Skeletal muscle satellite cell (primary cell): ENCODE measurements at regions not wholly inside any gene's neighbourhood (a gene's known extent, or its start where the extent isn't known, plus 50 kb on each side); places are given as distances from the start of the nearest gene placed in this dataset.

Experiments used
- H3K27me3 ChIP-seq: 2 replicates; pipeline ENCODE4 v1.7.0; 2013; ENCODE audit warnings: low read length; ENCODE audit not compliant: control insufficient read depth, insufficient read depth
- H3K36me3 ChIP-seq: 2 replicates; pipeline ENCODE4 v1.7.0; 2013; ENCODE audit warnings: mild to moderate bottlenecking, control low read depth, low read length; ENCODE audit not compliant: insufficient read depth
- H3K4me1 ChIP-seq: 2 replicates; pipeline ENCODE4 v1.7.0; 2013; ENCODE audit warnings: low read length; ENCODE audit not compliant: control insufficient read depth, insufficient read depth
- H3K4me2 ChIP-seq: 2 replicates; pipeline ENCODE4 v1.7.0; 2013; ENCODE audit warnings: mild to moderate bottlenecking, low read length
- H3K4me3 ChIP-seq: 2 replicates; pipeline ENCODE4 v1.7.0; 2013; ENCODE audit warnings: low read length
- H3K9ac ChIP-seq: 2 replicates; pipeline ENCODE4 v1.7.0; 2013; ENCODE audit warnings: mild to moderate bottlenecking, low read depth, low read length, moderate library complexity
- H3K9me3 ChIP-seq: replicated peaks from 2 replicates; pipeline ENCODE4 v1.7.0; 2013; ENCODE audit warnings: mild to moderate bottlenecking, control low read depth, low read length

DNA sequence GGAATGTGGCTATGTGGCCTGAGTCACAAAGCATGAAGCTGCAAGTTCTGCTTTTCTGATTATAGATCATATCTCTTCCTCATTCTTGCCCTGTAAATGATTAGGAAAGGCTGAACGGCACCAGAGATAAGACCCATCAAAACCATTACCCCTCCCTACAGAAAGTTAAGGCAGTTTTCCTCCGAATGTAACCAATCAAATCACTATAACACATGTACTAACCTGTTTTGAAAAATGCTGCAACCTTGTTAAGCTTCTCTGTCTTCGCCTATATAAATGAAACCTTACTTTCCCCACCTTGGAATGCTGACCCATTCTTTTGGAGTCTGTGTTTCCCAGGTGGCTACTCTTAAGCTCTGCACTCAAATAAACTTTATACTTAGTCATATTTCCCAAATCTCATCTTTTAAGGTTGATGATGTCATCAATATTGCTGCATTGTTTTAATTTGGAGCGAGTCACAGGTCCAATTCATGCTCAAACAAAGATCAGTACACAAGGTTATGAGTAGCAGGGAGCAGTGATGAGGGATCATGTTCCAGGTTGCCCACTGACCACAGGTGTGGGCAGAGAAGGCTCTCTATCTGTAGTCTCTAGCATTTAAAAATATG is 662.3 kb downstream of the IRS1 start:
- H3K4me1 ChIP-seq = peaks cover 4% of the 10 kb centered on the region
- no peaks in the 10 kb centered on the region for H3K27me3 ChIP-seq
- no peak overlapping the region for H3K9ac ChIP-seq
- no peaks in the 10 kb centered on the region for H3K9me3 ChIP-seq
- H3K4me2 ChIP-seq = no peak overlapping the region
- no peak overlapping the region for H3K4me3 ChIP-seq
- no peaks in the 10 kb centered on the region for H3K36me3 ChIP-seq

DNA sequence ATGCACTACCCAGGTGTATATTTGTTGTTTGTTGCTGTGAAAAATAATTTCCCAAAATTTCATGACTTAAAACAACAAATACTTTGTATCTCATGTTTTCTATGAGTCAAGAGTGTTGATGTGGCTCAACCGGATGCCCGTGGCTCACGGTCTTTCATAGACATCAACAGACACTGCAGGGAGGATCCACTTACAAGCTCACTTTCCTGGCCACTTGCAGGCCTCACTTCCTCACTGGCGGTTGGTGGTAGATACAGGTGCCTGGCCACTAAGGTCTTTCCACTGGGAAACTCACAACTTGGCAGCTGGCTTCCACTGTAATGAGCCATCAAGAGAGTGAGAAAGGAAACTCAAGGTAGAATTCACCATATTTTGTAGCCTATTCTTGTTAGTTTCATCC is 662.9 kb downstream of the IRS1 start:
- no peak overlapping the region for H3K9ac ChIP-seq
- H3K4me3 ChIP-seq = no peak overlapping the region
- peaks cover 4% of the 10 kb centered on the region for H3K4me1 ChIP-seq

DNA sequence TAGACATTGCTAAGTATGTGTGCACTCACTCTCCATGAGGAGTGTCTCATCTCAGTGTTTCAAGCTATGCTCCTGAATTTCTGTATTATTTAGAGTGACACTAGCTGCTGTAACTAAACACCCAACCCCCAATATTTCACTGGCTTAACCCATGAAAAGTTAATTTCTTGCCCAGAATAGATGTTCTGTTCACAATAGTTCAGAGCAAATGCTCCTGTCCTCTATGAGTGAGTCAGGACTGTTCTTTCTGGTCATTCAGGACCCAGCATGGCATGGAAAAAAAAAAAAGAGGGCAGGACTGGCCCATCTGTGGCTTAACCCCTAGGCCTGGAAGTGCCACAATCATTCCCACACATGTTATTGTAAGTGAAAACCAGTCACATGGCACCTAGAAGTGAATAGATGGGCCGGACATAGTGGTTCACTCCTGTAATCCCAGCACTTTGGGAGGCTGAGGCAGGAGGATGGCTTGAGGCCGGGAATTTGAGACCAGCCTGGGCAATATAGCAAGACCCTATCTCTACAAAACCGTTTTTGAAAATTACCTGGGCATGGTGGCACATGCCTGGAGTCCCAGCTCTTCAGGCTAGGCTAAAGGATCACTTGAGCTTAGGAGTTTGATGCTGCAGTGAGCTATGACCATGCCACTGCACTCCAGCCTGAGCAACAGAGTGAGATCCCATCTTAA is 663.6 kb downstream of the IRS1 start:
- Histone ChIP-seq H3K4me2 (no peak overlapping the region), H3K27me3 (no peaks in the 10 kb centered on the region), H3K4me1 (peaks cover 4% of the 10 kb centered on the region), H3K4me3 (no peak overlapping the region), H3K9ac (no peak overlapping the region), H3K36me3 (no peaks in the 10 kb centered on the region), H3K9me3 (no peaks in the 10 kb centered on the region)

More for the DNA sequence above, 662.9 kb downstream of the IRS1 start:
- Histone ChIP-seq H3K9me3 (no peaks in the 10 kb centered on the region), H3K27me3 (no peaks in the 10 kb centered on the region), H3K4me2 (no peak overlapping the region), H3K36me3 (no peaks in the 10 kb centered on the region)

DNA sequence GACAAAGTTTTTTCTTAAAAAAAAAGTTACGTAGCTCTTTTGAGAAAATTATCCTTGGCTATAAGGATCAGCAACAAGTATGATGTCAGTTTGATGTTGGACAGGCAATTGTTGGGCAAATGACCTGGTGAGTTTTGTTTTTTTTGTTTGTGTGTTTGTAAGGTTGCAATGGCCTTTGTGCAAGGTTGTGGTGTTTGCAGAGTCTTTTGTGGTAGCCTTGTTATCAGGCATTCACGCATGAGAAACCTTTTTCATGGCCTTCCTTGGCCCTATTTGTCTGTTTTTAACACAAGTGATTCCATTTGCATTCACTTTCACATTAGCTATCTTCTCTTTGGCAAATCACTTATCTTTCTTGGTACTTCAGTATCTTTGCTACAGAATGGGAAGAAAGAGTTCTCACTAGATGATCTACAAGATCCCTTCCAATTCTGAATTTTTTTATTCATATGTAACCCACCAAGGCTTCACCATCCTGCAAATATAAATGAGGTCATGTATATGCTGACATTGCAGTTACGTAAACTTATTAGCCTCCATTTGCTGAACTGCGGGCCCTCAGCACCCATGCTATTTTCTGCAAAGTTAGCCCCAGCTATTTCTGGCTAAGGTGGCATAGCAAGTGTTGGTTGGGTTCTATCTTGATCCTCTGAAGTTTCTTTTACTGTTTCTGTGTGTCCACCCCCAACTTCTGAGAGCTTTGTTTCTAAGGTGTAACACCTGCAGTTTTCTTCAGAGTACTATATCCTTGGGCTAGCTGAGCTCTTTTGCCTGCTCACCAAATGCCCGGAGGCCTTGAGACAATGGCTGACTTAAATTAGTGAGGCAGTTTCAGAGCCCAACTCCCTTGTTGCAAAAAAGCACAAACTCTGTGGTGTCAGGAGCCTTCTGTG is 667.1 kb downstream of the IRS1 start:
- Histone ChIP-seq H3K4me1 (peaks cover 4% of the 10 kb centered on the region), H3K9me3 (no peaks in the 10 kb centered on the region)

DNA sequence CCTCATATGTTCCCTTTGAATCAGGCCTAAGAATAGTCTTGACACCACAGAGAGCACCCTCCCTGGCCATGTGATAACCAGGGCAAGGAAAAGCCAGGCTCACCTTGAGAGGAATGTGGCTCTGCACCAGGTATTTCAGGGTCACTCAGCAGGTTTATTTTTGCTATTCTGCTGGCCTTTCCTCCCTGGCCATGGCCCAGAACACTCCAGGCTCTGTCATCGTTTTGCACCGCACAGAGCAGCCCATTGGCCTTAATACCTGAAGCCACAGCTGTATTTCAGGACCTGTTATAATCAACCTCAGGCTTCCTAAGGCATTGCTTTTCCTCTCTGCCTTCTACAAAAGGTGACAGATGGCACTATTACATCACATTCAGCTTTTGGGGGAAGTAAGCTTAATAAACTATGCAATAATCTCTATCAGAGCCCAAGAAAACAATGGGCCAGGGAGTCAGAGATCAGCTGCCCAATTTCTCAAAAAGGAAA is 668.3 kb downstream of the IRS1 start:
- H3K4me1 ChIP-seq = no peaks in the 10 kb centered on the region
- H3K36me3 ChIP-seq = no peaks in the 10 kb centered on the region
- no peaks in the 10 kb centered on the region for H3K9me3 ChIP-seq
- no peak overlapping the region for H3K4me2 ChIP-seq
- H3K4me3 ChIP-seq = no peak overlapping the region
- H3K9ac ChIP-seq = no peak overlapping the region
- H3K27me3 ChIP-seq = no peaks in the 10 kb centered on the region

More for the DNA sequence above, 667.1 kb downstream of the IRS1 start:
- Histone ChIP-seq H3K9ac (no peak overlapping the region), H3K36me3 (no peaks in the 10 kb centered on the region), H3K4me3 (no peak overlapping the region), H3K4me2 (no peak overlapping the region), H3K27me3 (no peaks in the 10 kb centered on the region)

DNA sequence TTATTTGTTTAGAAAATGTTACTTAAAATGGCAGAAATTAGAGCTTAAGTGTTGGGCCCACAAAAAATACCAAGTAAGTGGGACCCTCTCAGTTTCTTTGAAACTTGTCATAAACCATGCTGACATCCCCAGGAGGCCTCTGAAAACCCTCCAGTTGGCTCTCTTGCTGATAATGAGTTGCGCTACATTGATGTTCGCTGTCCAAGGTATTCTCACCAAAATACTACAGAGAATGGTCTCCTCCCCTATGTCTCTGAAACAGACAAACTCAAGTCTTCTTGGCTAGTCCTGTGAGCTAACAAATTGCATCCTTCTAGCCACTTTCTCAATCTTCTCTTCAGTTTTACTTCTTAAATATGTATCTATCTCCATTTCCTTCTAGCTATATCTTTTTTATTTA is 669.4 kb downstream of the IRS1 start:
- Histone ChIP-seq H3K4me3 (no peak overlapping the region), H3K4me1 (no peaks in the 10 kb centered on the region), H3K27me3 (no peaks in the 10 kb centered on the region), H3K36me3 (no peaks in the 10 kb centered on the region), H3K9me3 (no peaks in the 10 kb centered on the region), H3K4me2 (no peak overlapping the region), H3K9ac (no peak overlapping the region)

DNA sequence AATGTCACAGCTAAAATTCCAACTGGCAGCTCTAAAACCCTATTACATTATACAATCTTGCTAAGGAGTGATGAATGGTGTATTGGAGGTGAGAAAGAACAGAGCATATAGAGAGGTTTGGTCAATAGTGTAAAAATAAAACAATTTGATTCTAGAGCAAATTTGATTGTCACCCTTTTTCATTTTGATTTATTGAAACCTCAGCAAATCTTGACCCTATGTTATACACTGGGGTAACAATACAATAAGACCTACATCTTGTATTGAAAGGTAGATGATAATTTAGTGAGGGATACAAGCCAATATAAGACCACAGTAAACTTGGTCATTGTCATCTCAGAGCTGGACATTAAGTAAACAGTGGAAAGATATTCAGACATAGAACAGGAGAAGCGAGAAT is 671.9 kb downstream of the IRS1 start:
- H3K9me3 ChIP-seq = no peaks in the 10 kb centered on the region
- H3K4me1 ChIP-seq = no peaks in the 10 kb centered on the region
- no peak overlapping the region for H3K4me3 ChIP-seq
- no peaks in the 10 kb centered on the region for H3K36me3 ChIP-seq
- H3K4me2 ChIP-seq = no peak overlapping the region
- no peak overlapping the region for H3K9ac ChIP-seq
- no peaks in the 10 kb centered on the region for H3K27me3 ChIP-seq

DNA sequence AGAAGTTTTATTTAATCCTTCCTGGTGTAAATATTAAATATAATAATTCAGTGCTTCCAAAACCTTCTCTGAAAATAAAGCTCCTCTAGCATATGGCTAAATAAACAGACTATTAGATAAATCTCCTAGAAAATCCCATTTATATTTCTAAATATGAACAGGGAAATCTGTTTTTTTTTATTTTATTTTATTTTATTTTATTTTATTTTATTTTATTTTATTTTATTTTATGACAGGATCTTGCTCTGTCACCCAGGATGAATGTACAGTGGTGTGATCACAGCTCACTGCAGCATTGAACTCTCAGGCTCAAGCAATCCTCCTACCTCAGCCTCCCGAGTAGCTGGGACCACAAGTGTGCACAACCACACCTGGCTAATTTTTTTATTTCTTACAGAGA is 673.5 kb downstream of the IRS1 start:
- Histone ChIP-seq H3K4me1 (peaks cover 8% of the 10 kb centered on the region), H3K9me3 (no peaks in the 10 kb centered on the region)

DNA sequence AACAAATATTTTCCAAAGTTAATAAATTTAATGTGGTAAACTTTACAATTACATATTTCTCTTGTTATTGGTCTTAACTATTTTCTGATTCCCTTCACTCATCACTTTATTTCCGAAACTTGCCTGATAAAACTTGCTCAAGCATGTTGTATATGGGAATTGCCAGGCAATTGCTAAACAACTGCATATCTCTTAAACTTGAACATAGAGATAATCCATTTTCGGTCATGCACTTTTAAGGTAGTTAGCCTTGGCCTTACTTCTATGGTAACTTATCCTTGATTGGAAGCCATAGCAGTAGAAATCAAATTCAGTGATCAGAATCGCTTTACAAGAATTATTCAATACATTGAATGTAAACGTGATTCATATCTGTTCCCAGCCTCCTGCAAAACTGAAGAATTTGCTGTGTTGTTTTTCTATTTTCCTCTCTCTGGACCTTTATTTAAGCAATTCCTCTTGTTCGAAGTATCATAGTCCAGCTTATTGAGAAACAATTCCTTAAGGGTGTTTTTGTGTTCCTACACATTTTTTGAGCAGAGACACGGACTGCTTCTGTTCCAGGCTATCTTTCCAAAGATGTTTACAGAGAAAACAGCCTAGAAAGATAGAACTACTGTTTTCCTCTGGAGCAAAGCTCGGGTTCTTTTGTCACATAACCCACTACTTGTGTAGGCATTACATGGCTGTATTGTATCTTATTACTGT is 674.3 kb downstream of the IRS1 start:
- Histone ChIP-seq H3K27me3 (no peaks in the 10 kb centered on the region), H3K36me3 (no peaks in the 10 kb centered on the region), H3K9me3 (no peaks in the 10 kb centered on the region), H3K4me2 (no peak overlapping the region), H3K4me1 (peaks cover 10% of the 10 kb centered on the region), H3K9ac (no peak overlapping the region), H3K4me3 (no peak overlapping the region)

More for the DNA sequence above, 673.5 kb downstream of the IRS1 start:
- H3K9ac ChIP-seq = no peak overlapping the region
- no peak overlapping the region for H3K4me3 ChIP-seq
- no peak overlapping the region for H3K4me2 ChIP-seq
- no peaks in the 10 kb centered on the region for H3K27me3 ChIP-seq
- H3K36me3 ChIP-seq = no peaks in the 10 kb centered on the region

DNA sequence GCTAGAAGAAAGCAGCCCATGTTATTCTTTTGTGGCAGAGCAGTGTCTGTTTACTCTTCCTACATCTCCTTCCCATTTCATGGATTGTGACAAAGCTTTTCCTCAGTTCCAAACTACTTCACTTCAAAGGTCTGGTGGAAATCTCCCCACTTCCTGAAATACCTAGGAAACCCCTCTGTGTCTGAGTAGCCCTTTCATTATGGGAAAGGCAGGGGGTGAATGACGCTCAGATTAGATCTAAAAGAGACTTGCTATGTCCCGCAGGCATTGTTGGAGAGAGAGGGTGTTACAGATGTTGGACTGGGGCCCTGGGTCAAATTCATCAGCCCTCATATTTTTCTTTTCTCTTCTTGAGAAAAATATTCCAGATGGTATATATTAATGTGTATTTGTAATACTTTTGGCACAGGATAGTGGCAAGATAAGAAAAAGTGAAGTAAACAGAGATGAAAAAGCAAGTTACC is 675.0 kb downstream of the IRS1 start:
- Histone ChIP-seq H3K9ac (no peak overlapping the region), H3K4me2 (no peak overlapping the region), H3K4me1 (peaks cover 14% of the 10 kb centered on the region), H3K36me3 (no peaks in the 10 kb centered on the region), H3K27me3 (no peaks in the 10 kb centered on the region), H3K4me3 (no peak overlapping the region), H3K9me3 (no peaks in the 10 kb centered on the region)

DNA sequence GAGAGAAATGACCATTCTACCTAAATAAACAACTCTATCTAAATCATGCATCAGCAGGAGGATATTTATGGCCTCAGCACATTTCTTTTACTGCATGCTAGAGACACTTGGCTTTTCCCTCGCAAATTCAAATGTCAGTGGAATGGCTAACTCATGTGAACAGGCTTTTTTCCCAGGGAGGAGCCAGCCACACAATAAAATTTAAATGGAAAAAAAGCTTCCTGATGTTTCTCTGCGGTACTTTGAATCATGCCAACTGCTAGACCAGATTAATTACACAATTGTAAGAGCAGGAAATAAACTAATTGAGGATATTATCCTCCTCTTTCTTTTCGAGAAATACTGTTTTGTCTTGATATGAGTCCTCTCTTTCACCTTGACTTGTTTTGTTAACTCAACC is 676.3 kb downstream of the IRS1 start:
- Histone ChIP-seq H3K36me3 (no peaks in the 10 kb centered on the region), H3K4me1 (peaks cover 26% of the 10 kb centered on the region), H3K4me3 (no peak overlapping the region)

More for the DNA sequence above, 676.3 kb downstream of the IRS1 start:
- no peak overlapping the region for H3K9ac ChIP-seq
- H3K9me3 ChIP-seq = no peaks in the 10 kb centered on the region
- no peak overlapping the region for H3K4me2 ChIP-seq
- no peaks in the 10 kb centered on the region for H3K27me3 ChIP-seq
